GM23338 (cell line): ENCODE measurements at regions not wholly inside any gene's neighbourhood (a gene's known extent, or its start where the extent isn't known, plus 50 kb on each side); places are given as distances from the start of the nearest gene placed in this dataset.

Experiments
- CREB1 ChIP-seq: fragments of 250-450 bp; sonication (Bioruptor Pico); IDR thresholded peaks from 2 replicates; pipeline ENCODE4 v1.5.0; 2020; ENCODE audit warnings: low read depth, mild to moderate bottlenecking, moderate library complexity
- POLR2AphosphoS5 ChIP-seq: IDR thresholded peaks from 2 replicates; pipeline ENCODE4 v1.6.1; 2016; ENCODE audit warnings: antibody characterized with exemption, low read depth
- TF ChIP-seq, protein P1 (sequence below), 2 experiments: fragments of 200-600 bp in 1 of 2; sonication (generic) in 1 of 2; conservative IDR thresholded peaks; 2 replicates each; pipeline versions ENCODE4 v1.5.1 to v1.6.1; 2016 to 2017; ENCODE audit warnings: antibody characterized with exemption in 2 of 2, low read depth in 2 of 2, mild to moderate bottlenecking in 2 of 2, moderate library complexity in 1 of 2

DNA sequence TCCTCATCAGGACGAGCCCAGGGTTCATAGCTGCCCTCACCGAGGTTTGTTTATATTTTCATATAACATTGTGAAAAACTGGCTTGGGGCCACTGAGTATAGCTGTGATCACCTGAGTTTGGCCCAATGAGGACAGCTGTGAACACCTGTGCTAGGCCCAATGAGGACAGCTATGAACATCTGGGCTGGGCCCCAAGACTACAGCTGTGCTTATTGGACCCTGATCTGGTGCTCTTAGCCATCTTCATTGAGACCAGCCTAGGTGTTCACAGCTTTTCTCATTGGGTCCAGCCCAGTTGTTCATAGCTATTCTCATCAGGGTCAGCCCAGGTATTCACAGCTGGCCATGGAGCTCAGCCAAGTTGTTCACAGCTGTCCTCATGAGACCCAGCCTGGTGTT, 1167.3 kb downstream of the UQCRFS1 start:
- TF ChIP-seq, protein P1, sequence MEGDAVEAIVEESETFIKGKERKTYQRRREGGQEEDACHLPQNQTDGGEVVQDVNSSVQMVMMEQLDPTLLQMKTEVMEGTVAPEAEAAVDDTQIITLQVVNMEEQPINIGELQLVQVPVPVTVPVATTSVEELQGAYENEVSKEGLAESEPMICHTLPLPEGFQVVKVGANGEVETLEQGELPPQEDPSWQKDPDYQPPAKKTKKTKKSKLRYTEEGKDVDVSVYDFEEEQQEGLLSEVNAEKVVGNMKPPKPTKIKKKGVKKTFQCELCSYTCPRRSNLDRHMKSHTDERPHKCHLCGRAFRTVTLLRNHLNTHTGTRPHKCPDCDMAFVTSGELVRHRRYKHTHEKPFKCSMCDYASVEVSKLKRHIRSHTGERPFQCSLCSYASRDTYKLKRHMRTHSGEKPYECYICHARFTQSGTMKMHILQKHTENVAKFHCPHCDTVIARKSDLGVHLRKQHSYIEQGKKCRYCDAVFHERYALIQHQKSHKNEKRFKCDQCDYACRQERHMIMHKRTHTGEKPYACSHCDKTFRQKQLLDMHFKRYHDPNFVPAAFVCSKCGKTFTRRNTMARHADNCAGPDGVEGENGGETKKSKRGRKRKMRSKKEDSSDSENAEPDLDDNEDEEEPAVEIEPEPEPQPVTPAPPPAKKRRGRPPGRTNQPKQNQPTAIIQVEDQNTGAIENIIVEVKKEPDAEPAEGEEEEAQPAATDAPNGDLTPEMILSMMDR (conservative IDR thresholded peaks at IDR 0.05; ENCODE audit: low read depth in 2 of 2), result no peak
- no peak for TF ChIP-seq CREB1 (CRISPR knock-in tag)
- no peak for TF ChIP-seq POLR2AphosphoS5
